A549 (cell line): ENCODE measurements at regions not wholly inside any gene's neighbourhood (a gene's known extent, or its start where the extent isn't known, plus 50 kb on each side); places are given as distances from the start of the nearest gene placed in this dataset.

Experiments
- EP300 ChIP-seq, 2 experiments: fragments of >200 bp; sonication (Bioruptor Twin); formaldehyde crosslinking; IDR thresholded peaks; 2 replicates in 1 of 2; 3 replicates in 1 of 2; pipeline ENCODE4 v1.6.1; 2016 to 2017
- MAFK ChIP-seq: fragments of 450-650 bp; IDR thresholded peaks from 2 replicates; pipeline ENCODE4 v1.6.1; 2014; ENCODE audit not compliant: partially characterized antibody
- MYC ChIP-seq: IDR thresholded peaks from 2 replicates; pipeline ENCODE4 v1.6.1; 2012; ENCODE audit warnings: mild to moderate bottlenecking, inconsistent platforms, low read length, improper control_type of control experiment, borderline replicate concordance
- POLR2A ChIP-seq: IDR thresholded peaks from 2 replicates; pipeline ENCODE4 v1.6.1; 2012; ENCODE audit warnings: mild to moderate bottlenecking, low read length
- RCOR1 ChIP-seq: fragments of 150-350 bp; IDR thresholded peaks from 2 replicates; pipeline ENCODE4 v1.6.1; 2014; ENCODE audit warnings: antibody characterized with exemption, low read length, low read depth
- TF ChIP-seq, protein P1 (sequence below): fragments of >200 bp; sonication (Bioruptor Twin); formaldehyde crosslinking; IDR thresholded peaks from 3 replicates; pipeline ENCODE4 v1.5.1; 2016
- TF ChIP-seq, protein P2 (sequence below): fragments of >200 bp; sonication (Bioruptor Twin); formaldehyde crosslinking; IDR thresholded peaks from 3 replicates; pipeline ENCODE4 v1.6.1; 2016
- TF ChIP-seq, protein P3 (sequence below): IDR thresholded peaks from 2 replicates; pipeline ENCODE4 v1.6.1; 2012; ENCODE audit warnings: low read depth, borderline replicate concordance

DNA sequence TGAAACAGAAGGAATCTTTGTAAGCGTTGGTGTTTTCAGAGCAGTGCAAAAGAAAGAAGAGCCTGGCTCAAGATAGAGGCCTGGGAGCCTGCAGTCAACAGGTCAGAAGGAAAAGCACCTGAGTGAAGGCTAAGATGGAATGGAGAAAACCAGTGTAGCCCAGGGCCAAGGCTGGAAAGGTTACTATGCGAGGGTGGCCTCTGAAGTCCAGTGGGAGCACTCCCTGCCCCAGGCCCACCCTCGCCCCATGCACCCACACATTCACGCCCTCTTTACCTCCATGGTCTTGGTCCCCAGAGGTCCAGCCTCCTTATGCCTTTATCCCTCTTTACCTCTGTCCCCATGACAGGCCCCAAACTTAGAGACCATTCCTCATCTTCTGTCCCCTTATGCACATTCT lies 169.2 kb upstream of the ZNF644 start:
- TF ChIP-seq, protein P1, sequence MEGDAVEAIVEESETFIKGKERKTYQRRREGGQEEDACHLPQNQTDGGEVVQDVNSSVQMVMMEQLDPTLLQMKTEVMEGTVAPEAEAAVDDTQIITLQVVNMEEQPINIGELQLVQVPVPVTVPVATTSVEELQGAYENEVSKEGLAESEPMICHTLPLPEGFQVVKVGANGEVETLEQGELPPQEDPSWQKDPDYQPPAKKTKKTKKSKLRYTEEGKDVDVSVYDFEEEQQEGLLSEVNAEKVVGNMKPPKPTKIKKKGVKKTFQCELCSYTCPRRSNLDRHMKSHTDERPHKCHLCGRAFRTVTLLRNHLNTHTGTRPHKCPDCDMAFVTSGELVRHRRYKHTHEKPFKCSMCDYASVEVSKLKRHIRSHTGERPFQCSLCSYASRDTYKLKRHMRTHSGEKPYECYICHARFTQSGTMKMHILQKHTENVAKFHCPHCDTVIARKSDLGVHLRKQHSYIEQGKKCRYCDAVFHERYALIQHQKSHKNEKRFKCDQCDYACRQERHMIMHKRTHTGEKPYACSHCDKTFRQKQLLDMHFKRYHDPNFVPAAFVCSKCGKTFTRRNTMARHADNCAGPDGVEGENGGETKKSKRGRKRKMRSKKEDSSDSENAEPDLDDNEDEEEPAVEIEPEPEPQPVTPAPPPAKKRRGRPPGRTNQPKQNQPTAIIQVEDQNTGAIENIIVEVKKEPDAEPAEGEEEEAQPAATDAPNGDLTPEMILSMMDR: no peak
- no peak for TF ChIP-seq RCOR1
- TF ChIP-seq MYC: no peak
- no peak for TF ChIP-seq EP300 (IDR thresholded peaks at IDR 0.05)
- TF ChIP-seq MAFK: no peak
- TF ChIP-seq, protein P2, sequence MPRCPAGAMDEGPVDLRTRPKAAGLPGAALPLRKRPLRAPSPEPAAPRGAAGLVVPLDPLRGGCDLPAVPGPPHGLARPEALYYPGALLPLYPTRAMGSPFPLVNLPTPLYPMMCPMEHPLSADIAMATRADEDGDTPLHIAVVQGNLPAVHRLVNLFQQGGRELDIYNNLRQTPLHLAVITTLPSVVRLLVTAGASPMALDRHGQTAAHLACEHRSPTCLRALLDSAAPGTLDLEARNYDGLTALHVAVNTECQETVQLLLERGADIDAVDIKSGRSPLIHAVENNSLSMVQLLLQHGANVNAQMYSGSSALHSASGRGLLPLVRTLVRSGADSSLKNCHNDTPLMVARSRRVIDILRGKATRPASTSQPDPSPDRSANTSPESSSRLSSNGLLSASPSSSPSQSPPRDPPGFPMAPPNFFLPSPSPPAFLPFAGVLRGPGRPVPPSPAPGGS: no peak
- TF ChIP-seq POLR2A: no peak
- TF ChIP-seq, protein P3, sequence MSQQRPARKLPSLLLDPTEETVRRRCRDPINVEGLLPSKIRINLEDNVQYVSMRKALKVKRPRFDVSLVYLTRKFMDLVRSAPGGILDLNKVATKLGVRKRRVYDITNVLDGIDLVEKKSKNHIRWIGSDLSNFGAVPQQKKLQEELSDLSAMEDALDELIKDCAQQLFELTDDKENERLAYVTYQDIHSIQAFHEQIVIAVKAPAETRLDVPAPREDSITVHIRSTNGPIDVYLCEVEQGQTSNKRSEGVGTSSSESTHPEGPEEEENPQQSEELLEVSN: no peak
